ENCODE measurements at regions not wholly inside any gene's neighbourhood (a gene's known extent, or its start where the extent isn't known, plus 50 kb on each side); places are given as distances from the start of the nearest gene placed in this dataset.

DNA sequence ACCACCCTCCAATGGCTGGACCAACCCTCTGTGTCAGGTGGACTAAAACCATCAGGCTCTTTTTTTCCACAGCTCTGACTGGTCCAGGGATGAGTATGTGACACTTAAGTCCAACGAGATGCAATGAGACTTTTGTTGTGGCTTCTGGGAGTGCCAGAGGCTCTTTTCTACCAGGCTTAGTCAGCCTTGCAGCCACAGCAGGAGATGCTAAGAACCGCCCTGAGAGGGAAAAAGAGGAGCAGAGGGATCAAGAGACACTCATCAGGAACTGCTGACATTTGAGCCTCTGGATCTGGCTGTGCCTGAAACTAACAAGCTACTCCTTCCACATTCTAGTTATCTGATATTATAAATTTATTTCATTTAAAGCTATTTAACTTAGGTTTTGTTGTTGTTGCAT is 270.9 kb upstream of the SULF2 start:
- no peak for DNase-seq

DNA sequence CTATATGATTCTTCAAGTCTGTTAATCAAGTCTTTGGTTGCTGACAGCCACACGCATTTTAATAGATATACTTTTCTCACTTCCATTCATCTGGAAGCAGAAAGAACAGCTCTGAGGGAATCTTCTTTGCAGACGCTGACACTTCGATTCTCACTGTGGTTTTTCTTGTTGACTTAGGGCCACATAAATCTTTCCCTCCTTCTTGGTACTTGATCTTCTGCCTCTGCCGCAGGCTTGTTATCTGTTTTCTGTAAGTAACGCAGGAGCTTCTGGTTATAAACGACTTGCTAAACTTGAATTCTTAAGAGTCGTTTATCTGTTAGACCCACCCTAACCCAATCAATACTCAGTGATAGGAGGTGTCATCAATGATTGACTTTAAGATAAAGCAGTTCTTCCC is 268.8 kb upstream of the SULF2 start:
- H3K4me1 ChIP-seq (ENCODE audit: insufficient read depth, low read length): no peaks in the 10 kb centered on the region
- ChIA-PET CTCF (no interaction called here), POLR2A (no interaction called here)
- H3K4me1 Mint-ChIP-seq: no peaks in the 10 kb centered on the region
- no peak overlapping the region for H3K4me3 Mint-ChIP-seq
- no peak overlapping the region for H3K27ac ChIP-seq (ENCODE audit: low read depth, low read length)
- no peaks in the 10 kb centered on the region for H3K36me3 Mint-ChIP-seq
- no peak overlapping the region for H3K4me3 ChIP-seq (ENCODE audit: low read length)
- H3K9me3 Mint-ChIP-seq: peaks cover 0 to 10% (median 0%) of the 10 kb centered on the region in 5 donors
- no peak overlapping the region for H3K27ac Mint-ChIP-seq
- H3K36me3 ChIP-seq (ENCODE audit: insufficient read depth, low read length): no peaks in the 10 kb centered on the region
- H3K9me3 ChIP-seq (ENCODE audit: low read length): no peaks in the 10 kb centered on the region
- H3K27me3 ChIP-seq (ENCODE audit: insufficient read depth, low read length, poor library complexity, severe bottlenecking): no peaks in the 10 kb centered on the region
- H3K27me3 Mint-ChIP-seq: peaks cover 12 to 29% of the 10 kb centered on the region in 2 donors
- DNase-seq: no peak

More for the DNA sequence above, 270.9 kb upstream of the SULF2 start:
- Mint-ChIP-seq H3K27ac (no peak overlapping the region), H3K36me3 (no peaks in the 10 kb centered on the region), H3K4me1 (no peaks in the 10 kb centered on the region), H3K9me3 (peaks cover 0 to 5% (median 0%) of the 10 kb centered on the region in 5 donors), H3K4me3 (no peak overlapping the region), H3K27me3 (peaks cover 12 to 23% of the 10 kb centered on the region in 2 donors)
- ChIA-PET POLR2A (no interaction called here), CTCF (no interaction called here)
- no peak overlapping the region for H3K27ac ChIP-seq (ENCODE audit: low read depth, low read length)
- H3K36me3 ChIP-seq (ENCODE audit: insufficient read depth, low read length): no peaks in the 10 kb centered on the region
- no peak overlapping the region for H3K4me3 ChIP-seq (ENCODE audit: low read length)
- H3K27me3 ChIP-seq (ENCODE audit: insufficient read depth, low read length, poor library complexity, severe bottlenecking): no peaks in the 10 kb centered on the region
- H3K4me1 ChIP-seq (ENCODE audit: insufficient read depth, low read length): no peaks in the 10 kb centered on the region
- no peaks in the 10 kb centered on the region for H3K9me3 ChIP-seq (ENCODE audit: low read length)

DNA sequence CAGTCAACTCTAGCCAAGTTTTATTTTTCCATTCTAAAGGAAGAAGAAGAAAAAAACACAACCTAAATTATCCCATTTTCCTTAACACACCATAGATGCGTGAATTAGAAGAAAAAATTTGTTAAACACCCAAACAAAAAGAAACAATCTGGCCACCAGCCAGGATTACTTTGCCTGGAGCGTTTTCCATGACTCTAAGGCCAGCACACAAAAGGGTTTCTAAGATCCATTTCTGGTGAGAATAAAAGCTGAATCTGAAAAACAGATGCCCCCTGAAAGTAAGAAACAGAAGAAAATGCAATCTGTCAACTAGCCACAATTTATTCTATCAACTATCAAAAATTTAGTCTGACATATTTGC is 267.2 kb upstream of the SULF2 start:
- Mint-ChIP-seq H3K4me1 (no peaks in the 10 kb centered on the region), H3K36me3 (no peaks in the 10 kb centered on the region), H3K4me3 (no peak overlapping the region), H3K27ac (no peak overlapping the region), H3K9me3 (peaks cover 0 to 10% (median 0%) of the 10 kb centered on the region in 5 donors), H3K27me3 (peaks cover 14 to 37% of the 10 kb centered on the region in 2 donors)
- Histone ChIP-seq H3K4me1 (ENCODE audit: insufficient read depth, low read length) (no peaks in the 10 kb centered on the region), H3K27ac (ENCODE audit: low read depth, low read length) (no peak overlapping the region), H3K36me3 (ENCODE audit: insufficient read depth, low read length) (no peaks in the 10 kb centered on the region), H3K27me3 (ENCODE audit: insufficient read depth, low read length, poor library complexity, severe bottlenecking) (no peaks in the 10 kb centered on the region), H3K4me3 (ENCODE audit: low read length) (no peak overlapping the region), H3K9me3 (ENCODE audit: low read length) (no peaks in the 10 kb centered on the region)
- ChIA-PET CTCF (no interaction called here), POLR2A (no interaction called here)
- DNase-seq: no peak

DNA sequence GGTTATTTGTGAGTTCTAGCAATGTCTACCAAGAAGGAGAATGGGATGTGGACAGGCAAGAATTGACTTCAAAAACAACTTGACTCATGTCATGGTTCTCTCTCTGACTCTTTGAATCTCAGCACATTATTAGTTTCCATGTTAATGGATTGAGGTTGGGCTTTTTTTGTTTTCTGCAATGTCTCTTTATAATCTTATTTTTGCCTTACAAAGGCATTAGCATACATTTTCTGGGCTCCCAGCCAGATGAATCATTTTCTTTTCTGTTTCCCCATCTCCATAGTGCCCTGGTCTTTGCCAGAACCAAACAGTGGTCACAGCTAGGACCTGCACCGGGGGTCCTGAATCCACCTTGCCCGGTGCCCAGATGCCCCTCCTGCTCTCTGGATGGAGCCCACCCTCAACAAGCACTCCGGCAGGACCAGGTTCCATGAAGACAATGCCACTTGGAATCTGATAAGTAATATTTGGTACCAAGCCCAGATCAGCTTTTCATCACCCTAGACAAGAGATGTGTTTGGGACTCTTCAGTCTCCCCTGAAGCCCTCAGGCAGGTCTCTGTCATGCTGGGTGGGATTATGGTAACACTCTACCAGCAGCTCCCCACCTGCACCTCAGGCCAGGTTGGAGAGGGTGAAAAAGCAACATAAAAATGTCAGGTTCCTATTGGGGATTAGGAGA is 266.7 kb upstream of the SULF2 start:
- POLR2A ChIA-PET: no interaction called here
- no peaks in the 10 kb centered on the region for H3K36me3 ChIP-seq (ENCODE audit: insufficient read depth, low read length)
- no peaks in the 10 kb centered on the region for H3K36me3 Mint-ChIP-seq
- H3K27me3 ChIP-seq (ENCODE audit: insufficient read depth, low read length, poor library complexity, severe bottlenecking): no peaks in the 10 kb centered on the region
- CTCF ChIA-PET: no interaction called here
- H3K4me1 Mint-ChIP-seq: no peaks in the 10 kb centered on the region
- H3K9me3 ChIP-seq (ENCODE audit: low read length): no peaks in the 10 kb centered on the region
- no peaks in the 10 kb centered on the region for H3K4me1 ChIP-seq (ENCODE audit: insufficient read depth, low read length)
- no peak overlapping the region for H3K4me3 Mint-ChIP-seq
- H3K9me3 Mint-ChIP-seq: peaks cover 0 to 10% (median 0%) of the 10 kb centered on the region in 5 donors
- H3K27ac Mint-ChIP-seq: no peak overlapping the region
- peaks cover 11 to 38% of the 10 kb centered on the region in 2 donors for H3K27me3 Mint-ChIP-seq
- no peak for DNase-seq
- H3K27ac ChIP-seq (ENCODE audit: low read depth, low read length): no peak overlapping the region
- no peak overlapping the region for H3K4me3 ChIP-seq (ENCODE audit: low read length)

DNA sequence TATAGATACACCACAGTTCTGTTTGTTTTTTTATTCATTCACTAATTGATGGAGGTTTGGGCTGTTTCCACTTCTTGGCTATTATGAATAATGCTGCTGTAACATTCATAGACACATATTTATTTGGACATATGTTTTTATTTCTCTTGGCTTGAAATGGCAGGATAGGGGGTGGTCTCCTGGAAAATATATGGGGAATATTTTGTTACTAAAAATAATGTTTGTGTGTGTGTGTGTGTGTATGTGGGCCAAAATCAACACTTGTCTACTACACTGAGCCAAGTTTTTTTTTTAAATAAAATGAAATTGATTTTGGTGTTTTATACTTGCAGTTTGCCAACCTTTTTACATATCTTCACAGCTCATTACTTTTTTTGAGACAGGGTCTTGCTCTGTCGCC is 264.4 kb upstream of the SULF2 start:
- Histone ChIP-seq H3K36me3 (ENCODE audit: insufficient read depth, low read length) (no peaks in the 10 kb centered on the region), H3K4me3 (ENCODE audit: low read length) (no peak overlapping the region), H3K9me3 (ENCODE audit: low read length) (no peaks in the 10 kb centered on the region), H3K4me1 (ENCODE audit: insufficient read depth, low read length) (no peaks in the 10 kb centered on the region), H3K27me3 (ENCODE audit: insufficient read depth, low read length, poor library complexity, severe bottlenecking) (no peaks in the 10 kb centered on the region), H3K27ac (ENCODE audit: low read depth, low read length) (no peak overlapping the region)
- CTCF ChIA-PET: no interaction called here
- DNase-seq: no peak
- peaks cover 0 to 10% (median 0%) of the 10 kb centered on the region in 5 donors for H3K9me3 Mint-ChIP-seq
- peaks cover 10 to 41% of the 10 kb centered on the region in 2 donors for H3K27me3 Mint-ChIP-seq
- H3K27ac Mint-ChIP-seq: no peak overlapping the region
- H3K36me3 Mint-ChIP-seq: no peaks in the 10 kb centered on the region
- POLR2A ChIA-PET: no interaction called here
- H3K4me3 Mint-ChIP-seq: no peak overlapping the region
- no peaks in the 10 kb centered on the region for H3K4me1 Mint-ChIP-seq

DNA sequence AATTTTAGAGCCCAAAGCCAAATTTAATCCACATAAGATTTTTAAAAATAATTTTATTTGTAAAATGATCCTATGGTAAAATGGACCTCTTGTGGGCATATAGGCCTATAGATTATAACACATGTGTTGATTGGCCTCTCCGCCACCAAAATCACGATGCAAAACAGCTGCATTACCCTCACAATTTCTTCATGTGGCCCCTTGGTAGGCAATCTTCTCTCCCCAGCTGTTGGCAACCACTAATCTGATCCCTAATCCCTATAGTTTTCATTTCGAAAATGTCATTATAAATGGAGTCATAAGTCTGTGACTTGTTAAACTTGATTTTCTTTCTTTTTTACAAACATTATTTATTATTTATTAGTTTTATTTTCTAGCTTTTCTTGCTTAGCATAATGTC is 263.9 kb upstream of the SULF2 start:
- no peaks in the 10 kb centered on the region for H3K4me1 Mint-ChIP-seq
- Histone ChIP-seq H3K36me3 (ENCODE audit: insufficient read depth, low read length) (no peaks in the 10 kb centered on the region), H3K4me3 (ENCODE audit: low read length) (no peak overlapping the region), H3K27me3 (ENCODE audit: insufficient read depth, low read length, poor library complexity, severe bottlenecking) (no peaks in the 10 kb centered on the region), H3K9me3 (ENCODE audit: low read length) (no peaks in the 10 kb centered on the region), H3K4me1 (ENCODE audit: insufficient read depth, low read length) (no peaks in the 10 kb centered on the region), H3K27ac (ENCODE audit: low read depth, low read length) (no peak overlapping the region)
- peaks cover 0 to 10% (median 0%) of the 10 kb centered on the region in 5 donors for H3K9me3 Mint-ChIP-seq
- H3K27ac Mint-ChIP-seq: no peak overlapping the region
- no peak for DNase-seq
- peaks cover 9 to 41% of the 10 kb centered on the region in 2 donors for H3K27me3 Mint-ChIP-seq
- no peak overlapping the region for H3K4me3 Mint-ChIP-seq
- POLR2A ChIA-PET: no interaction called here
- CTCF ChIA-PET: no interaction called here
- no peaks in the 10 kb centered on the region for H3K36me3 Mint-ChIP-seq

DNA sequence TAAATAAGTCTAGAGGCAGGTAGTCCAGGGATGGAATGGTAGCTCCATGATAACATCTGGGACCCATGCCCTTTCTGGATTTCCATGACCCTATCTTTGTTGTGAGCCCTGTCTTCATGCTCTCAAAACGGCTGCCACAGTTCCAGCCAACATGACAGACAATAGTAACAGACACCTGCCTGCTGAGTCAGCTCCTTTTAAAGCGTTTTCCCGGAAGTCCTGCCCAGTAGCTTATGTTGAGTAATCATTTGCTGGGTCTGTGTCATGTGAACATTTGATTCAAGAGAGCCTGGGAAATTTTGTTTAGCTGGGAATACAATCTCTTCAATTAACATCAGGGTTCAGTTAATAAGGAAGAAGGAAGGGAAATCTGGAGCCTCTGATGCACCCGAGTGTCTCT is 262.2 kb upstream of the SULF2 start:
- Histone ChIP-seq H3K4me3 (ENCODE audit: low read length) (no peak overlapping the region), H3K27me3 (ENCODE audit: insufficient read depth, low read length, poor library complexity, severe bottlenecking) (no peaks in the 10 kb centered on the region), H3K36me3 (ENCODE audit: insufficient read depth, low read length) (no peaks in the 10 kb centered on the region), H3K9me3 (ENCODE audit: low read length) (no peaks in the 10 kb centered on the region), H3K4me1 (ENCODE audit: insufficient read depth, low read length) (no peaks in the 10 kb centered on the region), H3K27ac (ENCODE audit: low read depth, low read length) (no peak overlapping the region)
- DNase-seq: no peak
- ChIA-PET CTCF (no interaction called here), POLR2A (no interaction called here)
- H3K9me3 Mint-ChIP-seq: peaks cover 0 to 7% (median 0%) of the 10 kb centered on the region in 5 donors
- H3K27me3 Mint-ChIP-seq: peaks cover 7 to 30% of the 10 kb centered on the region in 2 donors
- no peak overlapping the region for H3K27ac Mint-ChIP-seq
- H3K36me3 Mint-ChIP-seq: no peaks in the 10 kb centered on the region
- H3K4me3 Mint-ChIP-seq: no peak overlapping the region
- H3K4me1 Mint-ChIP-seq: no peaks in the 10 kb centered on the region

DNA sequence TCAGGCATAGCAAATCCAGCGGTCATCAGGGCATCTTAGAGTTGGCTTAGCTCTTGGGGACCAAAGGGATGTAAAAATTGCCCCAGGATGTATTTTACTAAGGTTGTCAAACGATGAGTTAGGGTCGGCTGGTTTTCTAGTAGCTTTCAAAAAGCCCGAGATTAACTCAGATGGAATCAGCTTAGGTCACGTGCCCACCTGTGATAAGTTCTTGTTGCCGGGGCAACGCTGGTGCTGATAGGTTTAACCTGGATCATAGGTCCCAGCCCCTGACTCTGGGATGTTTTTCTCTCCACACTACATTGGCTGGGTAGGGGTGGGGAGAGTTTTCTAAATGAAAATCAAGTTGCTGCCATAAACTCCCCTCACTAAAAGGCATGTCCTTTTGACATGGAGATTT is 257.3 kb upstream of the SULF2 start:
- Mint-ChIP-seq H3K36me3 (no peaks in the 10 kb centered on the region), H3K4me1 (no peaks in the 10 kb centered on the region), H3K4me3 (no peak overlapping the region), H3K27me3 (peaks cover 8 to 13% of the 10 kb centered on the region in 2 donors), H3K27ac (no peak overlapping the region), H3K9me3 (peaks cover 0 to 3% (median 0%) of the 10 kb centered on the region in 5 donors)
- DNase-seq: no peak
- H3K9me3 ChIP-seq (ENCODE audit: low read length): no peaks in the 10 kb centered on the region
- H3K36me3 ChIP-seq (ENCODE audit: insufficient read depth, low read length): no peaks in the 10 kb centered on the region
- H3K27me3 ChIP-seq (ENCODE audit: insufficient read depth, low read length, poor library complexity, severe bottlenecking): no peaks in the 10 kb centered on the region
- POLR2A ChIA-PET: no interaction called here
- H3K4me1 ChIP-seq (ENCODE audit: insufficient read depth, low read length): no peaks in the 10 kb centered on the region
- no peak overlapping the region for H3K4me3 ChIP-seq (ENCODE audit: low read length)
- H3K27ac ChIP-seq (ENCODE audit: low read depth, low read length): no peak overlapping the region
- CTCF ChIA-PET: no interaction called here
